Vagina (tissue), 2 donors: ENCODE measurements at regions not wholly inside any gene's neighbourhood (a gene's known extent, or its start where the extent isn't known, plus 50 kb on each side); places are given as distances from the start of the nearest gene placed in this dataset.

Source experiments
- DNase-seq, 2 donors: peaks; one replicate each; pipeline ENCODE4 v3.0.0-alpha.2; 2017; ENCODE audit errors: extremely low spot score in 2 of 2
- H3K27ac ChIP-seq: fragments of 200-600 bp; sonication (generic); one replicate; pipeline ENCODE4 v1.5.1; 2019
- H3K27me3 ChIP-seq: fragments of 200-600 bp; sonication (generic); one replicate; pipeline ENCODE4 v1.5.1; 2019
- H3K36me3 ChIP-seq, 2 donors: fragments of 200-600 bp; sonication (generic); one replicate each; pipeline ENCODE4 v1.5.1; 2017 to 2019
- H3K4me1 ChIP-seq: fragments of 200-600 bp; sonication (generic); one replicate; pipeline ENCODE4 v1.5.1; 2019
- H3K4me3 ChIP-seq, 2 donors: fragments of 200-600 bp; sonication (generic); 1 replicate in 1 of 2; 2 replicates in 1 of 2; pipeline ENCODE4 v1.5.1; 2016 to 2019
- H3K9me3 ChIP-seq: fragments of 200-600 bp; sonication (generic); one replicate; pipeline ENCODE4 v1.5.1; 2019
- POLR2A ChIP-seq, 2 donors: fragments of 450-650 bp; IDR thresholded peaks; one replicate each; pipeline ENCODE4 v1.6.1; 2017; ENCODE audit warnings: antibody characterized with exemption in 2 of 2, mild to moderate bottlenecking in 2 of 2, moderate library complexity in 2 of 2
- POLR2AphosphoS5 ChIP-seq, 2 donors: sonication (generic); formaldehyde crosslinking; IDR thresholded peaks; one replicate each; pipeline ENCODE4 v1.9.0; 2017; ENCODE audit warnings: antibody characterized with exemption in 2 of 2, mild to moderate bottlenecking in 2 of 2, low read depth in 1 of 2; ENCODE audit not compliant: insufficient read depth in 1 of 2
- intact Hi-C: fragments of 100-400 bp; cut with DNase I; formaldehyde crosslinking; loops from one replicate; pipeline ENCODE4 v1.15.1; 2023
- TF ChIP-seq, protein P1 (sequence below), 3 experiments: fragments of 450-650 bp in 2 of 3; fragments of 200-600 bp in 1 of 3; sonication (generic) in 1 of 3; IDR thresholded peaks; one replicate each; pipeline ENCODE4 v1.5.1; 2017 to 2019; ENCODE audit warnings: antibody characterized with exemption in 3 of 3, mild to moderate bottlenecking in 2 of 3, moderate library complexity in 2 of 3

GRCh38 chr5:63822614-63823013 is 139.6 kb downstream of the HTR1A start:
- no peaks in the 10 kb centered on the region for H3K27me3 ChIP-seq
- no peaks in the 10 kb centered on the region for H3K9me3 ChIP-seq
- no peak overlapping the region for H3K4me3 ChIP-seq
- DNase-seq: no peak
- intact Hi-C loops: no loop called here
- no peak for TF ChIP-seq POLR2A (IDR thresholded peaks at IDR 0.05)
- TF ChIP-seq POLR2AphosphoS5 (IDR thresholded peaks at IDR 0.05; ENCODE audit: insufficient read depth in 1 of 2, low read depth in 1 of 2): no peak
- TF ChIP-seq, protein P1, sequence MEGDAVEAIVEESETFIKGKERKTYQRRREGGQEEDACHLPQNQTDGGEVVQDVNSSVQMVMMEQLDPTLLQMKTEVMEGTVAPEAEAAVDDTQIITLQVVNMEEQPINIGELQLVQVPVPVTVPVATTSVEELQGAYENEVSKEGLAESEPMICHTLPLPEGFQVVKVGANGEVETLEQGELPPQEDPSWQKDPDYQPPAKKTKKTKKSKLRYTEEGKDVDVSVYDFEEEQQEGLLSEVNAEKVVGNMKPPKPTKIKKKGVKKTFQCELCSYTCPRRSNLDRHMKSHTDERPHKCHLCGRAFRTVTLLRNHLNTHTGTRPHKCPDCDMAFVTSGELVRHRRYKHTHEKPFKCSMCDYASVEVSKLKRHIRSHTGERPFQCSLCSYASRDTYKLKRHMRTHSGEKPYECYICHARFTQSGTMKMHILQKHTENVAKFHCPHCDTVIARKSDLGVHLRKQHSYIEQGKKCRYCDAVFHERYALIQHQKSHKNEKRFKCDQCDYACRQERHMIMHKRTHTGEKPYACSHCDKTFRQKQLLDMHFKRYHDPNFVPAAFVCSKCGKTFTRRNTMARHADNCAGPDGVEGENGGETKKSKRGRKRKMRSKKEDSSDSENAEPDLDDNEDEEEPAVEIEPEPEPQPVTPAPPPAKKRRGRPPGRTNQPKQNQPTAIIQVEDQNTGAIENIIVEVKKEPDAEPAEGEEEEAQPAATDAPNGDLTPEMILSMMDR (IDR thresholded peaks at IDR 0.05): no peak
- no peaks in the 10 kb centered on the region for H3K36me3 ChIP-seq
- H3K4me1 ChIP-seq: no peaks in the 10 kb centered on the region
- H3K27ac ChIP-seq: no peak overlapping the region

DNA sequence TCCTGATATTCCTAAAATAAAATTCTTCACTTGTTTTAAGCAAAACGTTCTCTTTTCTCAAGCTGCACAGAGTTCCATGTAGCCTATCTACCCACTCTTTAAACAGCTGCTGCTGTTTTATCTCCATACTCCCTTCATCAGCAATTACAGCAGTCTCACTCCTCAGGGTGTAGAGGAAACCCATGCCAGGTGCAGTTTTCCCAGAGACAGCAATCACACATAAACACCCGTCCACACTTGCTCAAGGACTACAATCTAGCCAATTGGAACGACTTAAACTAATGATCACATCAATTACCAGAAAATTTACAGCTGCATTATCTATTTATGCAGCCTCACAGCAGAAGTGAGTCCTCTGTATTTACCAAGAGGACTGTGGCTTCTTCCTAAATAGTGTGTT is 141.7 kb downstream of the HTR1A start:
- H3K27ac ChIP-seq: no peak overlapping the region
- no peaks in the 10 kb centered on the region for H3K27me3 ChIP-seq
- H3K36me3 ChIP-seq: no peaks in the 10 kb centered on the region
- peaks cover under 1% of the 10 kb centered on the region for H3K9me3 ChIP-seq
- TF ChIP-seq POLR2A (IDR thresholded peaks at IDR 0.05) (no peak), POLR2AphosphoS5 (IDR thresholded peaks at IDR 0.05; ENCODE audit: insufficient read depth in 1 of 2, low read depth in 1 of 2) (no peak)
- TF ChIP-seq, protein P1 (IDR thresholded peaks at IDR 0.05): no peak
- intact Hi-C loops: no loop called here
- H3K4me3 ChIP-seq: no peak overlapping the region
- no peaks in the 10 kb centered on the region for H3K4me1 ChIP-seq
- DNase-seq: no peak

- intact Hi-C loops: no loop called here
These were observed 149.6 kb downstream of the HTR1A start for GRCh38 chr5:63812693-63813092.

DNA sequence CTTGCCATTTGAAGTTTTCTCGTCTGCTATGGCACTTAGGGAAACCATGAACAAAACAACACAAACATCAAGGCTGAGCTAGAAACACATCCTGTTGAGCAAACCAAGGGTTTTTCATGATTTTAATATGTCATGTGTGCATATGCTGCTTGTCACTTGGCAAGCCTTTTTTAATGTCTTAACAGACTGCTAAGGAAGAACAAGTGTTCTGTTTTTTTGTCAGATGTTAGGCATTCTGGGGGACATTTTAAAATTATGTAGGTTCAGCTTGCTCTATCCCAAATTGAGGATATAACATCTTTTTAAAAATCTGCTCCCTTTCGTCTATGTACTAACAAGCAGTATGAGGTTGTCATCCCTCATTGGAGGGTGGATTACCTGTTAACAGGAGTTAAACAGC is 150.3 kb downstream of the HTR1A start:
- Histone ChIP-seq H3K27ac (no peak overlapping the region), H3K4me3 (no peak overlapping the region), H3K4me1 (no peaks in the 10 kb centered on the region), H3K9me3 (peaks cover 8% of the 10 kb centered on the region), H3K27me3 (no peaks in the 10 kb centered on the region), H3K36me3 (no peaks in the 10 kb centered on the region)
- DNase-seq: no peak
- intact Hi-C loops: no loop called here
- no peak for TF ChIP-seq POLR2AphosphoS5 (IDR thresholded peaks at IDR 0.05; ENCODE audit: insufficient read depth in 1 of 2, low read depth in 1 of 2)
- TF ChIP-seq, protein P1 (IDR thresholded peaks at IDR 0.05): no peak
- TF ChIP-seq POLR2A (IDR thresholded peaks at IDR 0.05): no peak

More at GRCh38 chr5:63812693-63813092, 149.6 kb downstream of the HTR1A start:
- H3K27ac ChIP-seq: no peak overlapping the region
- TF ChIP-seq, protein P1 (IDR thresholded peaks at IDR 0.05): no peak
- TF ChIP-seq POLR2A (IDR thresholded peaks at IDR 0.05): no peak
- no peak for TF ChIP-seq POLR2AphosphoS5 (IDR thresholded peaks at IDR 0.05; ENCODE audit: insufficient read depth in 1 of 2, low read depth in 1 of 2)
- H3K27me3 ChIP-seq: no peaks in the 10 kb centered on the region
- no peak for DNase-seq
- H3K4me3 ChIP-seq: no peak overlapping the region
- H3K4me1 ChIP-seq: no peaks in the 10 kb centered on the region
- H3K9me3 ChIP-seq: peaks cover 8% of the 10 kb centered on the region
- no peaks in the 10 kb centered on the region for H3K36me3 ChIP-seq

DNA sequence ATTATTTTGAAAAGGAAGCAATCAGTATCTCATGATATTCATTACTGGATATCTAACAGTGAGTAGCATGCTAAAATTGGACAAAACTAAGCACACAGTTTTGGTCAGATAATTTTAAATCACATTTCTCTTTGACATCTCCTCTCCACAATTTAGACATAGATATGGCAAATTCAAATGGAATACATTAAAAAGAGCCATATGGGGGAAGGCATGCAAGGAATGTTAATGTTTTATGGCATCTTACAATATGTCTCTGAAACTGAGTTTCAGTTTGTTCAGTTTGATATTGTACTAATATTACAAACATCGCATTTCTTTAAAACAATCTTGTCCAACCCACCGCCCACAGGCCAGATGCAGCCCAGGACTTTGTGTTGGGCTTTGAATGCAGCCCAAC is 151.0 kb downstream of the HTR1A start:
- Histone ChIP-seq H3K4me3 (no peak overlapping the region), H3K27ac (no peak overlapping the region), H3K9me3 (peaks cover 8% of the 10 kb centered on the region), H3K4me1 (no peaks in the 10 kb centered on the region), H3K36me3 (no peaks in the 10 kb centered on the region), H3K27me3 (no peaks in the 10 kb centered on the region)
- no peak for DNase-seq
- intact Hi-C loops: no loop called here
- TF ChIP-seq, protein P1 (IDR thresholded peaks at IDR 0.05): no peak
